Stimulated activated naive CD4-positive, alpha-beta T cell (primary cell): ENCODE measurements at regions not wholly inside any gene's neighbourhood (a gene's known extent, or its start where the extent isn't known, plus 50 kb on each side); places are given as distances from the start of the nearest gene placed in this dataset.
A peak's percentile ranks its signal among the peaks of the same experiment; 100 is the strongest.
"Not testable (repeated sequence)": the region's sequence is repeated elsewhere in the genome, so short reads cannot be mapped to it uniquely, and the experiment has no call there.

Experiments
- DNase-seq, 6 experiments: peaks; one replicate each; lab custom pipeline; 2025; lab: John Stamatoyannopoulos, UW

- DNase-seq: not testable (repeated sequence)
Observed at GRCh38 chr12:131520553-131520952, 190.3 kb upstream of the SFSWAP start.

DNA sequence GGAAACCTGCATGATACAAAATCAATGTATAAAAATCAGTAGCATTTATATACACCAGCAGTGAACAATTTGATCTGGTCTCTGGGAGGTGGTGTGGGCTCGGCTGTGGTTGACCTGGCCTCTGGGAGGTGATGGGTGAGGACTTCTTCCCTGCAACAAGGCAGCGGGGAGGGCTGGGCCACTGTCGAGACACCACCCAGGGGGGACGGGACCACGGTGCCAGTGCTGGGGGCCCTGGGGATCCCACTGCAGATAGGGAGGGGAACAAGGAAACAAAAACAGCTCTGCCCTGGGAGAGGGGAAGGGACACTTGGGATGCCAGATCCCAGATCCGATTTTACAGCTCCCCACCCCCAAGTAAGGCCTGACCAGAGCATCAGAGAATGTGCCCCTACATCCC is 189.6 kb upstream of the SFSWAP start:
- DNase-seq: no peak

GRCh38 chr12:131525795-131526508 is 184.9 kb upstream of the SFSWAP start:
- no peak for DNase-seq

GRCh38 chr12:131527092-131527491 is 183.8 kb upstream of the SFSWAP start:
- no peak for DNase-seq

DNA sequence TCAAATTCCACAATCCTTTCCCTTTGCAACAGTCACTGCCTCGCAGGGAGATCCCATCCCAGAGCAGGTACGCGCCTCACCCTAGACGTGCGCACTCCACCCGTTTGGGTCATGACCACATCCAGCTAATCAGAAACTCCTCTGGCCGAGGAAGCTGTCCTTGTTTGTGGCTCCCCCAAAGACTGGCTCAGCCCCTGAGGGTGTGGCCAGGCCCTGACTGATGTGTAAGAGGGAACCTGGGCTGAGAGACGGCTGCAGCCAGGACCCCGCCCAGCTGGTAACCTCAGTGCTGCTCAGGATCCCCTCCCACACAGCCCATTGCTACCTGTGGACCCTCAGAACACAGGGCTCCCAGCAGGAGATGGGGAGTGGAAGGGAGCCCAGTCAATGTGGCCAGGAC is 183.2 kb upstream of the SFSWAP start:
- no peak for DNase-seq

- no peak for DNase-seq
Observed at GRCh38 chr12:131528144-131528543, 182.7 kb upstream of the SFSWAP start.

GRCh38 chr12:131528667-131529066 is 182.2 kb upstream of the SFSWAP start:
- DNase-seq: no peak

GRCh38 chr12:131529196-131530040 is 181.5 kb upstream of the SFSWAP start:
- DNase-seq: no peak

DNA sequence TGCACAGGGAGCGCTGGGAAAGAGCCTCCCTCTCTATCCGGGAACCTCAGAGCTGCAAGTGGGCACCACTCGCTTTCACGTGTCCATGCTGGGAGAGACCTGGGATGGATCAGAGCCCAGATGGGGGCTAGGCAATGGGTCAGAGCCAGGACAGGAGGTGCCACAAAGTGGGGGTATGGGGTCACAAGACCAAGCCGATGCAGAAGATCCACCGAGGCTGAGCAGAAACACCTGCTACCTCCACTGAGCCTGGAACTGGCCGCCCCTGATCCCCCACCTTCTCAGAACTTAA is 180.9 kb upstream of the SFSWAP start:
- no peak for DNase-seq

- peak in 2 of 6 experiments; percentile 17 to 38 for DNase-seq
Observed at GRCh38 chr12:131530422-131530821, 180.5 kb upstream of the SFSWAP start.

DNA sequence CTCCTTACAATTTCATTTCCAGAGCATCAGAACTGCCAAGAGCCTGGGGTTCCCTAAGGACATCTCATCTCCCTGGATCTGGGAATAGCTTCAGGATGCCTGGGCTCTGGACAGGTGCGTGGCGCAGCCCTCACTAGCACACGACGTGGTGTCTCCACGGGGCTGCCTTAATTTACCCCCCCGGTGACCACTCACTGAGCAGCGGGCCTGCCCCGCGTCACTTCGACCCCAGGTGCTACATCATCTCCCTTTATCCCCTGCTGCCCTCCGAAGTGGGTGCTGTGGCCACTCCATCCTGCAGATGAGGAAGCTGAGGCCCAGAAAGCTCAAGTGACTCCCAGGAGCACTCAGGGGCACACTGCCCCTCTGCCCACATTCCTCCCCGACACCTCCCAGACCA is 177.8 kb upstream of the SFSWAP start:
- DNase-seq: no peak

DNA sequence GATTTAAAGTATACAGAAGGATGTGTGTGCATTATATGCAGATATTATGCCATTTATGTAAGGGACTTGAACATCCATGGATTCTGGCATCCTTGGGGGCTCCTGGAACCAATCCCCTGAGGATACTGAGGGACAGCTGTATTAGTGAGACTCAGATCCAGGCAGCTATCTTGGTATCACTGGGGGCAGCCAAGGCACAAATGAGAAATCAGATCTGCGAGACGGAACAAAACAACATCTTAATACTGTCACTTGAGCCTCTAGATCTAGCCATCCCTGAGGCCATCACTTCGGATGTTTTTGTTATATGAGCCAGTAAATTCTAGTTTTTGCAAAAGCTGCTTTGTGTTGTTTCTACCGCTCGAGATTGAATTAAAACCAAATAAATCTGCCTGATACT is 175.1 kb upstream of the SFSWAP start:
- no peak for DNase-seq

- peak in 3 of 6 experiments; percentile 41 to 61 (median 60) for DNase-seq
Observed at GRCh38 chr12:131536337-131536736, 174.6 kb upstream of the SFSWAP start.

- no peak for DNase-seq
Observed at GRCh38 chr12:131536766-131537165, 174.1 kb upstream of the SFSWAP start.

DNA sequence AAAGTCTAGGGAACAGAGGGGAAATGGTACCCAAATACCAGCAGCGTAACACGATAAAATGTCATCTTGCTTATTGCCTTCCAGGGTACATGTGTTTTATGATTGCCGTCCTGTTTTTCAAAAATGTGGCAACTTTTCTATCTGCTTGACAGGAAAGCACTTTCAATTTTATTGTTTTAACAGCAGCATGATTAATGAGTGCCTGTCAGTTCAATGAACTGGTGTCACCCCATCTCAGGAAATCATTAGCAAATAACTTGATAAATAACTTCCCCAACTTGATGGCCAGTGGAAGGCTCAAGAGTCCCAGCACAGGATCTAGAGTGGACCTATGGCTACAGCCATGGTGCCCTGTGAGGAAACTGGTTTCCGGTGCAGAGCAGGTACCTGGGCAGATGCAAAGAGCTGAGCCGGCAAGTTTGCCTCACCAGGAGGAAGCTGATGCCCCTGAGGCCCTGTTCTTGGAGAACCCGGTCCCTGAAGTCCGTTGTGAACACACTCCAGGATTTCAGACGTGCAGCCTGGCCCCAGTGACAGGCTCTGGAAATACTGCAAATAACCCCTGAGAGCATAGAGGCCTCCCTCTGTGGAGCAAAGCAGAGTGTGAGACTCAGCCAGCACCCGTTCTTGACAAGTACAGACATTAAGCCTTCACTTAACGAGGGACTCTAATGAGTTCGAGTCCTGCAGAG is 173.5 kb upstream of the SFSWAP start:
- DNase-seq: no peak

- DNase-seq: no peak
Observed at GRCh38 chr12:131539381-131539780, 171.5 kb upstream of the SFSWAP start.

DNA sequence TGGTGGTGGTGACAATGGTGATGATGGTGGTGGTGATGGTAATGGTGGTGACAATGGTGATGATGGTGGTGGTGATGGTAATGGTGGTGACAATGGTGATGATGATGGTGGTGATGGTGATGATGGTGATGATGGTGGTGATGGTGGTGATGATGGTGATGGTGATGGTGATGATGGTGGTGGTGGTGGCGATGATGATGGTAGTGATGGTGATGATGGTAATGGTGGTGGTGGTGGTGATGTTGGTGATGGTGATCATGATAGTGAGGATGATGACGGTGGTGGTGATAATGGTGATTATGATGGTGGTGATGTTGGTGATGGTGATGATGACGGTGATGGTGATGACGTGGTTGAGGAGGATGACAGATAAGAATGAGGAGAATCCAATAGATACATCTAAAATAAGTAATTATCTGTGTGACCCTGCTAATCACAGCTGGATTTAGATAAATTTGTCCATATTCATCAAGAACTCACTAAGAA is 170.7 kb upstream of the SFSWAP start:
- no peak for DNase-seq

- not testable (repeated sequence) for DNase-seq
Observed at GRCh38 chr12:131541512-131541911, 169.4 kb upstream of the SFSWAP start.

DNA sequence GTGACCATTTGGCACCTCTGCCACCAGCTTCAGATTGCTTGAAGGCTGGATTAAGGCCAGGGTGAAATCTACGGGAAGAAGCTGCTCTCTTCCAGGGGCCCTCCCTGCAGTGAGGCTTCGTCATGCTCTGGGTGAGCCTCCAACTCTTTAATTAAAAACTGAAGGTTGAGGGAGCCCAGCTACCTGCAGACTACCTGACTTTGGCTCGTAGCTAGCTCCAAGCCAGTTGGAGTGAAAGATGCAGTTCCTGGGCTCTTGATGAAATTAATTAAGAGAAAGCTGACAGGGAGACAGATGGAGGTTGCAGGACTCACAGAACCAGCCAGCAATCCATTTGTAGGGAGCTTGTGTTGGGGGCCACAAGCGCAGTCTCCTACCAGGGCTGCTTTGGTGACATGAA is 168.5 kb upstream of the SFSWAP start:
- no peak for DNase-seq

- DNase-seq: no peak
Observed at GRCh38 chr12:131543040-131543439, 167.8 kb upstream of the SFSWAP start.

GRCh38 chr12:131547555-131547954 is 163.3 kb upstream of the SFSWAP start:
- DNase-seq: no peak

DNA sequence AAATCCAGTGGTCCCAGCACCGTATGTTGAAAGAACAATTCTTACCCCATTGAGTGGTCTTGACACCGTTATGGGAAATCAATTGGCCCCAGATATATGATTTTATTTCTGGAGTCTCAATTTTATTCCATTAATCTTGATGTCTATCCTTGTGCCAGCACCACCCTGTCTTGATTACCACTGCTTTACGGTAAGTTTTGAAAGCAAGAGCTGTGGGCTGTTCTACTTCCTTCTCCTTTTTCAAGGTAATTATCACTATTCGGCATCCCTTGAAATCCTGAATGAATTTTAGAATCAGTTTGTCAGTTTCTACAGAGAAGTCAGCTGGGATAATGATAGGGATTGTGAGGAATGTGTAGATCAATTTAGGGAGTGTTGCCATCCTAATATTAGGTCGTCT is 160.8 kb upstream of the SFSWAP start:
- no peak for DNase-seq
